HepG2 (cell line): ENCODE measurements at regions not wholly inside any gene's neighbourhood (a gene's known extent, or its start where the extent isn't known, plus 50 kb on each side); places are given as distances from the start of the nearest gene placed in this dataset.

ENCODE experiments used
- ATAC-seq: fragments of 200-7000 bp; cut with Tn5 transposase; 3 replicates; pipeline ENCODE4 v1.9.1; 2020; ENCODE audit warnings: mild to moderate bottlenecking, moderate library complexity
- BruUV-seq: library from RNA; stranded (reverse); fragments of 400-500 nt; replicated peaks from 2 replicates; lab custom pipeline; 2021; lab: Mats Ljungman, UMichigan
- CTCF ChIA-PET: fragments of 300-600 bp; formaldehyde crosslinking; extraction: SDS; loops from one replicate; lab custom pipeline; 2021; ENCODE audit warnings: low total read pairs, inconsistent platforms, low intra/inter-chr PET ratio; lab: Yijun Ruan, JAX
- POLR2A ChIA-PET: fragments of 350-600 bp; sonication (Branson Sonifier 250); formaldehyde crosslinking; loops from one replicate; lab custom pipeline; 2020; ENCODE audit warnings: antibody characterized with exemption, inconsistent platforms; lab: Yijun Ruan, JAX
- DNase-seq: peaks from one replicate; pipeline ENCODE4 v3.0.0-alpha.2; 2015; ENCODE audit warnings: low spot score
- FAIRE-seq: peaks from 3 replicates; lab custom pipeline; 2011; peaks lifted over from hg19 to GRCh38; lab: Jason Lieb, UNC
- H2AFZ ChIP-seq: one replicate; pipeline ENCODE4 v1.6.1; 2011; ENCODE audit warnings: low read length, inconsistent platforms
- H3K27ac ChIP-seq: fragments of 300-600 bp; 3 replicates; pipeline ENCODE4 v1.8.0; 2011; ENCODE audit warnings: mixed run types, mild to moderate bottlenecking, mixed read lengths, low read length, inconsistent platforms; ENCODE audit not compliant: insufficient read depth; ENCODE audit errors: extremely low read length
- H3K27me3 ChIP-seq, 2 experiments: fragments of 200-600 bp in 1 of 2; 2 replicates in 1 of 2; 3 replicates in 1 of 2; pipeline versions ENCODE4 v1.6.0 to v1.8.0; 2011; ENCODE audit warnings: low read length in 2 of 2, mild to moderate bottlenecking in 2 of 2, moderate library complexity in 2 of 2, inconsistent platforms in 1 of 2; ENCODE audit not compliant: insufficient read depth in 2 of 2, control insufficient read depth in 1 of 2
- H3K36me3 ChIP-seq, 2 experiments: fragments of 200-600 bp in 1 of 2; replicated peaks in 1 of 2; 2 replicates in 1 of 2; 3 replicates in 1 of 2; pipeline versions ENCODE4 v1.5.1 to v1.8.0; 2011; ENCODE audit warnings: low read length in 2 of 2, inconsistent platforms in 1 of 2; ENCODE audit not compliant: insufficient read depth in 2 of 2, control insufficient read depth in 1 of 2
- H3K4me1 ChIP-seq: 2 replicates; pipeline ENCODE4 v1.5.1; 2012; ENCODE audit warnings: low read length, inconsistent platforms; ENCODE audit not compliant: insufficient read depth
- H3K4me2 ChIP-seq: 2 replicates; pipeline ENCODE4 v1.6.0; 2011; ENCODE audit warnings: low read depth, low read length, inconsistent platforms
- H3K4me3 ChIP-seq, 3 experiments: fragments of 200-600 bp in 1 of 3; sonication (generic), shearing (Covaris generic) in 1 of 3; replicated peaks in 1 of 3; 2 replicates each; pipeline ENCODE4 v1.5.1; 2011 to 2016; ENCODE audit warnings: low read length in 3 of 3, inconsistent platforms in 2 of 3, low read depth in 2 of 3, mild to moderate bottlenecking in 2 of 3, control low read depth in 1 of 3, mixed read lengths in 1 of 3; ENCODE audit not compliant: insufficient read depth in 1 of 3
- H3K79me2 ChIP-seq: one replicate; pipeline ENCODE4 v1.6.1; 2011; ENCODE audit warnings: low read length, inconsistent platforms; ENCODE audit not compliant: insufficient read depth
- H3K9ac ChIP-seq: 2 replicates; pipeline ENCODE4 v1.6.0; 2011; ENCODE audit warnings: mild to moderate bottlenecking, low read depth, low read length, inconsistent platforms; ENCODE audit not compliant: insufficient read depth
- H3K9me3 ChIP-seq: 2 replicates; pipeline ENCODE4 v1.5.1; 2012; ENCODE audit warnings: mild to moderate bottlenecking, low read length
- H4K20me1 ChIP-seq: 2 replicates; pipeline ENCODE4 v1.6.0; 2011; ENCODE audit warnings: inconsistent platforms, mild to moderate bottlenecking, low read length, moderate library complexity; ENCODE audit not compliant: insufficient read depth
- NCOA2 ChIP-seq: sonication (generic); formaldehyde crosslinking; IDR thresholded peaks from 2 replicates; pipeline ENCODE4 v1.8.0; 2022; ENCODE audit warnings: inconsistent platforms
- NFKB2 ChIP-seq: sonication (generic); formaldehyde crosslinking; IDR thresholded peaks from 2 replicates; pipeline ENCODE4 v1.4.0; 2020; ENCODE audit warnings: missing genetic modification reagents, borderline replicate concordance
- PCBP2 ChIP-seq: fragments of 200-400 bp; formaldehyde crosslinking; optimal IDR thresholded peaks from 2 replicates; pipeline ENCODE3; 2018; ENCODE audit warnings: low read length, low read depth; ENCODE audit not compliant: poor library complexity, severe bottlenecking
- POLR2G ChIP-seq: fragments of 200-400 bp; formaldehyde crosslinking; IDR thresholded peaks from 2 replicates; pipeline ENCODE4 v1.6.1; 2018; ENCODE audit warnings: mild to moderate bottlenecking, low read depth, low read length, moderate library complexity
- SALL1 ChIP-seq: sonication (generic); formaldehyde crosslinking; IDR thresholded peaks from 2 replicates; pipeline ENCODE4 v1.8.0; 2022; ENCODE audit warnings: mild to moderate bottlenecking, missing genetic modification reagents
- SALL2 ChIP-seq: sonication (generic); formaldehyde crosslinking; IDR thresholded peaks from 2 replicates; pipeline ENCODE4 v1.8.1; 2023; ENCODE audit warnings: mild to moderate bottlenecking, missing genetic modification reagents, inconsistent platforms
- SNAPC4 ChIP-seq: sonication (generic); formaldehyde crosslinking; IDR thresholded peaks from 2 replicates; pipeline ENCODE4 v1.4.0; 2020; ENCODE audit warnings: mild to moderate bottlenecking, missing genetic modification reagents
- SOX5 ChIP-seq: IDR thresholded peaks from 2 replicates; pipeline ENCODE4 v1.6.1; 2016; ENCODE audit warnings: borderline replicate concordance
- SOX6 ChIP-seq, 2 experiments: fragments of 450-650 bp in 1 of 2; sonication (generic) in 1 of 2; formaldehyde crosslinking in 1 of 2; IDR thresholded peaks; 2 replicates each; pipeline versions ENCODE4 v1.4.0 to v1.6.1; 2017 to 2020; ENCODE audit warnings: antibody characterized with exemption in 1 of 2, mild to moderate bottlenecking in 1 of 2, missing genetic modification reagents in 1 of 2
- TARDBP ChIP-seq: sonication (generic); formaldehyde crosslinking; IDR thresholded peaks from 2 replicates; pipeline ENCODE4 v1.8.0; 2022; ENCODE audit warnings: mild to moderate bottlenecking, missing genetic modification reagents
- ZNF34 ChIP-seq: sonication (generic); formaldehyde crosslinking; IDR thresholded peaks from 2 replicates; pipeline ENCODE4 v1.4.0; 2020; ENCODE audit warnings: mild to moderate bottlenecking, missing genetic modification reagents, borderline replicate concordance
- ZNF367 ChIP-seq: sonication (generic); formaldehyde crosslinking; IDR thresholded peaks from 2 replicates; pipeline ENCODE4 v1.4.0; 2020; ENCODE audit warnings: missing genetic modification reagents, borderline replicate concordance
- ZNF597 ChIP-seq: sonication (generic); formaldehyde crosslinking; IDR thresholded peaks from 2 replicates; pipeline ENCODE4 v1.5.0; 2020; ENCODE audit warnings: missing genetic modification reagents
- ZNF598 ChIP-seq: sonication (generic); formaldehyde crosslinking; IDR thresholded peaks from 2 replicates; pipeline ENCODE4 v1.5.1; 2020; ENCODE audit warnings: mild to moderate bottlenecking, missing genetic modification reagents, borderline replicate concordance
- ZNF629 ChIP-seq: sonication (generic); formaldehyde crosslinking; conservative IDR thresholded peaks from 2 replicates; pipeline ENCODE4 v1.5.0; 2020; ENCODE audit warnings: missing genetic modification reagents
- ZNF639 ChIP-seq: conservative IDR thresholded peaks from 2 replicates; pipeline ENCODE4 v1.6.1; 2018; ENCODE audit warnings: missing genetic modification reagents
- ZSCAN12 ChIP-seq: sonication (generic); formaldehyde crosslinking; IDR thresholded peaks from 2 replicates; pipeline ENCODE4 v1.9.0; 2021; ENCODE audit warnings: mild to moderate bottlenecking, missing genetic modification reagents
- WGBS: methylation state at CpG from one replicate; pipeline ENCODE4 v1.1.6; 2017; ENCODE audit warnings: low lambda C conversion rate; 5-methylcytosine and 5-hydroxymethylcytosine counted together
- in situ Hi-C: cut with HindIII; loops from 2 replicates; pipeline ENCODE4 v1.10.0; 2017; ENCODE audit warnings: low pct_unique_long_range_greater_than_20kb; ENCODE audit not compliant: extremely low pct_ligation_motif_present
- intact Hi-C: fragments of 100-400 bp; cut with micrococcal nuclease; formaldehyde crosslinking; loops from one replicate; pipeline ENCODE4 v1.10.0; 2022; ENCODE audit not compliant: unreplicated experiment

- Histone ChIP-seq H3K79me2 (no peaks in the 10 kb centered on the region), H3K4me1 (no peaks in the 10 kb centered on the region), H3K4me3 (no peak overlapping the region), H3K27ac (no peak overlapping the region), H3K9me3 (no peaks in the 10 kb centered on the region; the same call in 1 of the 2 replicates), H3K4me2 (no peak overlapping the region), H3K9ac (no peak overlapping the region), H3K36me3 (no peaks in the 10 kb centered on the region), H3K27me3 (no peaks in the 10 kb centered on the region), H4K20me1 (no peaks in the 10 kb centered on the region), H2AFZ (no peak overlapping the region)
- no peak for TF ChIP-seq ZNF34
- no peak for TF ChIP-seq ZNF639 (CRISPR knock-in tag)
- no peak for TF ChIP-seq SALL1 (CRISPR knock-in tag)
- TF ChIP-seq NCOA2 (CRISPR knock-in tag) = no peak
- no peak for TF ChIP-seq POLR2G
- TF ChIP-seq ZNF597 (CRISPR knock-in tag) = no peak
- no peak for TF ChIP-seq NFKB2 (CRISPR knock-in tag)
- TF ChIP-seq PCBP2 = no peak
- TF ChIP-seq SNAPC4 (CRISPR knock-in tag) = no peak
- TF ChIP-seq SOX5 (CRISPR knock-in tag) = no peak
- TF ChIP-seq TARDBP (CRISPR knock-in tag) = no peak
- TF ChIP-seq ZNF629 (CRISPR knock-in tag) = no peak
- TF ChIP-seq SALL2 (CRISPR knock-in tag) = no peak
- TF ChIP-seq ZNF367 (CRISPR knock-in tag) = no peak
- no peak for TF ChIP-seq ZNF598
- TF ChIP-seq SOX6 (IDR thresholded peaks at IDR 0.05) = no peak
- TF ChIP-seq SOX6 (CRISPR knock-in tag; IDR thresholded peaks at IDR 0.05) = no peak
- no peak for TF ChIP-seq ZSCAN12 (CRISPR knock-in tag)
- ATAC-seq (no peak), FAIRE-seq (no peak), DNase-seq (no peak)
- ChIA-PET POLR2A (no interaction called here), CTCF (no interaction called here)
- BruUV-seq = no TSS peak
- 0% methylated on average over 3 of the region's 3 CpGs for WGBS
- in situ Hi-C loops (no loop called here), intact Hi-C loops (no loop called here)
Measured at GRCh38 chr3:35500641-35501350, 138.5 kb upstream of the ARPP21 start.
